DOHH2 (cell line): ENCODE measurements at regions not wholly inside any gene's neighbourhood (a gene's known extent, or its start where the extent isn't known, plus 50 kb on each side); places are given as distances from the start of the nearest gene placed in this dataset.

Source experiments
- CTCF ChIP-seq: fragments of 200-600 bp; sonication (generic); IDR thresholded peaks from one replicate; pipeline ENCODE4 v1.5.1; 2014; ENCODE audit warnings: antibody characterized with exemption, mild to moderate bottlenecking, low read depth, low read length; ENCODE audit not compliant: poor library complexity, severe bottlenecking
- EZH2phosphoT487 ChIP-seq: fragments of 200-600 bp; sonication (generic); IDR thresholded peaks from 2 replicates; pipeline ENCODE4 v1.6.1; 2017; ENCODE audit warnings: borderline replicate concordance, mild to moderate bottlenecking, antibody characterized with exemption, low read length, moderate library complexity, mixed read lengths

- TF ChIP-seq CTCF: no peak
- no peak for TF ChIP-seq EZH2phosphoT487
Observed at GRCh38 chr5:54829676-54830535, 155.5 kb downstream of the ESM1 start.
